ENCODE measurements at regions not wholly inside any gene's neighbourhood (a gene's known extent, or its start where the extent isn't known, plus 50 kb on each side); places are given as distances from the start of the nearest gene placed in this dataset.

DNA sequence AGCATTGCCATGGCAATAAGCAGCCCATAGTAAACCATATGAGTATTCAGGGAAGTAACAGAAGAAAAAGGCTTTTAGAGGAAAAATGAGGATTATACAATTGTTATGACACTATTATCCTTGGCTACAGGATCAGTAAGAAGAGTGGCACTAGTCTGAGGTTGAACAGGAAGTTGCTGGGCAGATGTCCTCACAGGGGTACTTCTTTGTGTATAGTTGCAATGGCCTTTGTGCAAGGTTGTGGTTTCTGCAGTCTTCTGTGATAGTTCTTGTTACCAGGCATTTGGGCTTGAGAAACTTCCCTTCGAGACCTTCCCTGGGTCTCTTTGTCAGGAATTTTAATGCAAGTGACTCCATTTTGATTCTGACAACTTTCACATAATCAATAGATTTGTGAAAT lies 100.6 kb upstream of the ATP11B start:
- Histone ChIP-seq H3F3A (ENCODE audit: insufficient read depth, low read depth) (no peaks in the 10 kb centered on the region), H3K9me3 (ENCODE audit: insufficient read depth, low read depth) (no peaks in the 10 kb centered on the region), H3K4me1 (replicated peaks; ENCODE audit: insufficient read depth) (no peaks in the 10 kb centered on the region), H3K4me2 (no peak overlapping the region), H3K9me2 (ENCODE audit: insufficient read depth) (no peaks in the 10 kb centered on the region), H2AFZ (peak overlapping the region; percentile 20; the same call in 1 of the 2 replicates), H3K27ac (no peak overlapping the region), H3K36me3 (ENCODE audit: low read depth) (no peaks in the 10 kb centered on the region), H3K79me2 (ENCODE audit: low read depth) (no peaks in the 10 kb centered on the region), H4K20me1 (ENCODE audit: insufficient read depth) (no peaks in the 10 kb centered on the region), H3K4me3 (no peak overlapping the region), H3K27me3 (ENCODE audit: insufficient read depth, low read depth) (no peaks in the 10 kb centered on the region)
- BruUV-seq (replicated peaks): no TSS peak
- TF ChIP-seq EZH2 (IDR thresholded peaks at IDR 0.05; ENCODE audit: low read depth): no peak
- TF ChIP-seq, protein P1, sequence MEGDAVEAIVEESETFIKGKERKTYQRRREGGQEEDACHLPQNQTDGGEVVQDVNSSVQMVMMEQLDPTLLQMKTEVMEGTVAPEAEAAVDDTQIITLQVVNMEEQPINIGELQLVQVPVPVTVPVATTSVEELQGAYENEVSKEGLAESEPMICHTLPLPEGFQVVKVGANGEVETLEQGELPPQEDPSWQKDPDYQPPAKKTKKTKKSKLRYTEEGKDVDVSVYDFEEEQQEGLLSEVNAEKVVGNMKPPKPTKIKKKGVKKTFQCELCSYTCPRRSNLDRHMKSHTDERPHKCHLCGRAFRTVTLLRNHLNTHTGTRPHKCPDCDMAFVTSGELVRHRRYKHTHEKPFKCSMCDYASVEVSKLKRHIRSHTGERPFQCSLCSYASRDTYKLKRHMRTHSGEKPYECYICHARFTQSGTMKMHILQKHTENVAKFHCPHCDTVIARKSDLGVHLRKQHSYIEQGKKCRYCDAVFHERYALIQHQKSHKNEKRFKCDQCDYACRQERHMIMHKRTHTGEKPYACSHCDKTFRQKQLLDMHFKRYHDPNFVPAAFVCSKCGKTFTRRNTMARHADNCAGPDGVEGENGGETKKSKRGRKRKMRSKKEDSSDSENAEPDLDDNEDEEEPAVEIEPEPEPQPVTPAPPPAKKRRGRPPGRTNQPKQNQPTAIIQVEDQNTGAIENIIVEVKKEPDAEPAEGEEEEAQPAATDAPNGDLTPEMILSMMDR (conservative IDR thresholded peaks at IDR 0.05): no peak
- intact Hi-C loops (cut with micrococcal nuclease; ENCODE audit: unreplicated experiment): no loop called here
- DNase-seq: no peak
- ChIA-PET POLR2A (ENCODE audit: unreplicated experiment) (no interaction called here), CTCF (no interaction called here)

DNA sequence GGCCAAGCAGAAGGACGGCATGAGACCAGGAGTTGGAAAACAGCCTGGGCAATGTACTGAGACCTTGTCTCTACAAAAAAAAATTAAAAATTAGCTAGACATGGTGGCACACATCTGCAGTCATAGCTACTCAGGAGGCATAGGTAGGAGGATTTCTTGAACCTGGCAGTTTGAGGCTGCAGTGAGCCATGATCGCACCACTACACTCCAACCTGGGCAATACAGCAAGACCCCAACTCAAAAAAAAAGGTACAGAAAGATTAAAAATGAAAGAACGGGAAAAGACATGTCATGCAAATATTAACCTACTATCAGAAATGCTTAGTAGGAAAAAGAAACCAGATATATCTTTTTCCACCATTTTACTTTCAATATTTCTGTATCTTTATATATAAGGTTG lies 99.6 kb upstream of the ATP11B start:
- Histone ChIP-seq H3K9me2 (ENCODE audit: insufficient read depth) (no peaks in the 10 kb centered on the region), H2AFZ (no peak overlapping the region), H4K20me1 (ENCODE audit: insufficient read depth) (no peaks in the 10 kb centered on the region), H3K4me3 (no peak overlapping the region), H3F3A (ENCODE audit: insufficient read depth, low read depth) (no peaks in the 10 kb centered on the region), H3K36me3 (ENCODE audit: low read depth) (no peaks in the 10 kb centered on the region), H3K4me2 (no peak overlapping the region), H3K4me1 (replicated peaks; ENCODE audit: insufficient read depth) (no peaks in the 10 kb centered on the region), H3K9me3 (ENCODE audit: insufficient read depth, low read depth) (no peaks in the 10 kb centered on the region), H3K27ac (no peak overlapping the region), H3K79me2 (ENCODE audit: low read depth) (no peaks in the 10 kb centered on the region), H3K27me3 (ENCODE audit: insufficient read depth, low read depth) (no peaks in the 10 kb centered on the region)
- no TSS peak for BruUV-seq (replicated peaks)
- intact Hi-C loops (cut with micrococcal nuclease; ENCODE audit: unreplicated experiment): no loop called here
- ChIA-PET CTCF (no interaction called here), POLR2A (ENCODE audit: unreplicated experiment) (no interaction called here)
- DNase-seq: no peak
- TF ChIP-seq EZH2 (IDR thresholded peaks at IDR 0.05; ENCODE audit: low read depth): no peak
- TF ChIP-seq, protein P1 (conservative IDR thresholded peaks at IDR 0.05): no peak

DNA sequence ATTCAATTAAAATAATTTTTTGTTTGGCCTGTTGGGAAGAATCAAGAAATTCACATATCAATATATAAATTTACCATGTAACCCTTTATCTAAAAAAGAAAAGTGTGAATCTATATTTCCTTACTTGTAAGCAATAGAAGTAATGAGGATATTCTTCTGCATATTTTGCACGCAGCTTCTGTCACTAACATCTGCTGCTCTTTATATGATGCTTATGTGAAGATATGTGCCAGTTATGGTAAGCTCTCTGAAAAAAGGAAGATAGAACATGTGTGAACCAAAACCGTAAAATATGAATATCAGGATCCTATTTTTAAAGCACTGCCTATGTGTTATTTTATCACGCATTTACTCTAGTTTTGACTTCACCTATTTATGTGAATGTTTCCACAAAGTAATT lies 96.4 kb upstream of the ATP11B start:
- H3K9me2 ChIP-seq (ENCODE audit: insufficient read depth): no peaks in the 10 kb centered on the region
- H3K4me3 ChIP-seq: no peak overlapping the region
- intact Hi-C loops (cut with micrococcal nuclease; ENCODE audit: unreplicated experiment): no loop called here
- H3K27me3 ChIP-seq (ENCODE audit: insufficient read depth, low read depth): no peaks in the 10 kb centered on the region
- ChIA-PET CTCF (no interaction called here), POLR2A (ENCODE audit: unreplicated experiment) (no interaction called here)
- H3K27ac ChIP-seq: no peak overlapping the region
- DNase-seq: no peak
- H3F3A ChIP-seq (ENCODE audit: insufficient read depth, low read depth): no peaks in the 10 kb centered on the region
- no peaks in the 10 kb centered on the region for H4K20me1 ChIP-seq (ENCODE audit: insufficient read depth)
- BruUV-seq (replicated peaks): no TSS peak
- H2AFZ ChIP-seq: no peak overlapping the region
- no peaks in the 10 kb centered on the region for H3K36me3 ChIP-seq (ENCODE audit: low read depth)
- H3K79me2 ChIP-seq (ENCODE audit: low read depth): no peaks in the 10 kb centered on the region
- no peaks in the 10 kb centered on the region for H3K9me3 ChIP-seq (ENCODE audit: insufficient read depth, low read depth)
- no peaks in the 10 kb centered on the region for H3K4me1 ChIP-seq (replicated peaks; ENCODE audit: insufficient read depth)
- TF ChIP-seq EZH2 (IDR thresholded peaks at IDR 0.05; ENCODE audit: low read depth): no peak
- TF ChIP-seq, protein P1 (conservative IDR thresholded peaks at IDR 0.05): no peak
- H3K4me2 ChIP-seq: no peak overlapping the region

All from PC-9 (cell line).